Epithelial cell of prostate (primary cell): ENCODE measurements at regions not wholly inside any gene's neighbourhood (a gene's known extent, or its start where the extent isn't known, plus 50 kb on each side); places are given as distances from the start of the nearest gene placed in this dataset.

Experiments used
- DNase-seq: peaks from one replicate; pipeline ENCODE4 v3.0.0-alpha.2; 2011; ENCODE audit warnings: low read depth, low spot score
- H3K27ac ChIP-seq: fragments of 450-650 bp; 2 replicates; pipeline ENCODE4 v1.5.1; 2017; ENCODE audit warnings: mild to moderate bottlenecking

DNA sequence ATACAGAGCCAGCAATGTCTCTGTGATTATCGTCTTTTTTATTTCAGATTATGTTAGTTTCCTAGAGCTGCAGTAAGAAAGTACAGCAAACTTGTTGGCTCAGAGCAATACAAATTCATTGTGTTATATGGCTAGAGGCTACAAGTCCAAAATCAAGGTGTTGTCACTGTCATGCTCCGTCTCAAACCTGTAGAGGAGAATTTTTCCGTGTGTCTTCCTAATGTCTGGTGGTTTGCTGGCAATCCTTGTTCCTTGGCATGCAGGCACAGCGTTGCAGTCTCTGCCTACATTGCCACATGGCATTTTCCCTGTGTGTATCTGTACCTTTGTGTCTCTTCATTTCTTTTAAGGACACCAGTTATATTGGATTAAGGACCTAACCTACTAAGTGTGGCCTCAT lies 244.4 kb downstream of the LRRIQ3 start:
- no peak overlapping the region for H3K27ac ChIP-seq
- no peak for DNase-seq

DNA sequence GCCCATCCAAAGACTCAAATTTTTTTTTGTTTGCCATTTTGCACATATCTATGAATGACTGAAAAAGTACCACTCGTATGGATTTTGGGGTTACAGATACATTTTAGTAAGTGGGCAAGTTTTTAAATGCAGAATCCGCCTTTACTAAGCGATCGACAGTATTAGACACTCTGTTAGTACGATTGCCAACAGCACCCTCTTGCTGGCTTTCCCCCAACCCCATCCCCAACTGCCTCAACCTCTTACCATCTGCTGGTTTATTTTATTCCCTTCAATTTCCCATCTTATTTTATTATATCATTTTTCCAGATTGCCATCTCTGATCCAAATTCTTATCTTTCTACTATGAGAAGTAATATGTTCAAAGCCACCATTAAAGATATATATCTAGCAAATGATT lies 244.8 kb downstream of the LRRIQ3 start:
- no peak for DNase-seq
- no peak overlapping the region for H3K27ac ChIP-seq

DNA sequence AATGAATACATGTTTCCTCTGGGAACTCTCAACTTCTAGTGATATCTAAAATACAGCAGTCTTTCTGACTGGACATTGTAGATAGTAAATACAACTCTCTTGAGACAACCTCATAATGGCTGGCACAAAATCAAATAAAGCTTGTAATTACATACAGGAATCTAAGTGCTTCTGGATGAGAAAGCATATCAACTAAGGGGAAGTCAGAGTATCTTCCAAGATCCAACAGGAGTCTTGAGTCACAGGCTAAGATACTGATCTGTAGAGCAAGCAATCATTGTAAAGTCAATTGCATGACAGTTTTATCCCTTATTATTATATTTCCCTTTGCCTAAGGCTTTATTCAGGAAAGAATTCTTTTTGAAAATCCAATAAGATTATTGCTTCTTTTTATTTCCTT lies 249.9 kb downstream of the LRRIQ3 start:
- H3K27ac ChIP-seq, result no peak overlapping the region
- DNase-seq, result no peak

GRCh38 chr1:73947009-73947408 lies 251.0 kb downstream of the LRRIQ3 start:
- no peak overlapping the region for H3K27ac ChIP-seq

GRCh38 chr1:73943270-73943669 lies 254.7 kb downstream of the LRRIQ3 start:
- H3K27ac ChIP-seq, result no peak overlapping the region
- no peak for DNase-seq

More at GRCh38 chr1:73947009-73947408, 251.0 kb downstream of the LRRIQ3 start:
- DNase-seq, result no peak

- no peak for DNase-seq
- no peak overlapping the region for H3K27ac ChIP-seq
Observed at GRCh38 chr1:73930293-73930692, 267.7 kb downstream of the LRRIQ3 start.

DNA sequence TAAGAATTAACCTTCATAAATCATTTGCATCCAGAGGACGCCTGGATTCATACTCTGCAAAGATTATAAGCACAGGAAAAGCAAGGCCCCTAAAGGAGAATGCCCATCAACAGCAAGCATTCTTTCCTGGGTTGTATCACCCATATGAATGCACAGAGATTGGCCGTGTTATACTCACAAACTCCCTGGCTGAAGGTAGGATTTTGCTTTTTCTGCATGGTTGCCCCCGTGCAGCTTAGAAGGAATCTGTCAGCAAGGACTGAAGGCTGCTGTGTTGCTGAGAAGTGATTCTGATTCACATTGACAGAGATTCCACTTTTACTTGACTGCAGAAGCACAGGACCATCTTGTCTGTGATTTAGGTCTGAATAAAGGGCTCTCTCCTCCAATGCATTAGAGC lies 283.0 kb downstream of the LRRIQ3 start:
- DNase-seq, result no peak
- no peak overlapping the region for H3K27ac ChIP-seq

DNA sequence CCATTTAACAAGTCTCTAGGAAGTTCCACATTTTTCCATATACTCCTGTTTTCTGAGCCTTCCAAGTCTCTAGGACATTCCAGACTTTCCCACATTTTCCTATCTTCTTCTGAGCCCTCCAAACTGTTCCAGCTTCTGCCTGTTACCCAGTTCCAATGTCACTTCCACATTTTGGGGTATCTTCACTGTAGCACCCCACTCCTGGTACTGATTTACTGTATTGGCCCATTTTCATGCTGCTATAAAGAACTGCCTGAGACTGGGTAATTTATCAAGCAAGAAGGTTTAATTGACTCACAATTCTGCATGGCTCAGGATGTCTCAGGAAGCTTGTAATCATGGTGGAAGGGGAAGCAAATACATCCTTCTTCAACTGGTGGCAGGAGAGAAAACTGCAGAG lies 285.0 kb downstream of the LRRIQ3 start:
- no peak overlapping the region for H3K27ac ChIP-seq
- DNase-seq, result no peak

- DNase-seq, result no peak
- H3K27ac ChIP-seq, result no peak overlapping the region
Observed at GRCh38 chr1:73911849-73912248, 286.1 kb downstream of the LRRIQ3 start.

DNA sequence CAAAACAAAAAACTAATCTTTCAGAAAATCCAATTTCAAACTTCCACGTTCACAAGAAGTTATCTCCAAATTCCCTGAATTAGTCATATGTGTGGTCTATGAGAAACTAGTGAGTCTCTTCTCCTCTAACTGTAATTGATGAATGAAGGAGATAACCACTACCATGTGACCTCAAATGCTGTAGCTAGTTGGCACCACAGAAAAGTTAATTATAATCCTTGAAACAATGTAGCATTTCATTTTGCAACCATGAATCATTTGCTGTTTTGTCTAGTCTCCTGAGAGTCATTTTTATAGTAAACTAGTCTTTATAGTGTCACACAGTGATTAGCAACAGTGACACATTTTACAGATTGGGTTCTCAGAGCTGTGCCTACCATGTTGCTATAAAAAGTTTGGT lies 287.5 kb downstream of the LRRIQ3 start:
- H3K27ac ChIP-seq, result no peak overlapping the region
- DNase-seq, result no peak

- DNase-seq, result no peak
- H3K27ac ChIP-seq, result no peak overlapping the region
Observed at GRCh38 chr1:73910062-73910461, 287.9 kb downstream of the LRRIQ3 start.

- no peak overlapping the region for H3K27ac ChIP-seq
- no peak for DNase-seq
Observed at GRCh38 chr1:73909043-73909562, 288.9 kb downstream of the LRRIQ3 start.

DNA sequence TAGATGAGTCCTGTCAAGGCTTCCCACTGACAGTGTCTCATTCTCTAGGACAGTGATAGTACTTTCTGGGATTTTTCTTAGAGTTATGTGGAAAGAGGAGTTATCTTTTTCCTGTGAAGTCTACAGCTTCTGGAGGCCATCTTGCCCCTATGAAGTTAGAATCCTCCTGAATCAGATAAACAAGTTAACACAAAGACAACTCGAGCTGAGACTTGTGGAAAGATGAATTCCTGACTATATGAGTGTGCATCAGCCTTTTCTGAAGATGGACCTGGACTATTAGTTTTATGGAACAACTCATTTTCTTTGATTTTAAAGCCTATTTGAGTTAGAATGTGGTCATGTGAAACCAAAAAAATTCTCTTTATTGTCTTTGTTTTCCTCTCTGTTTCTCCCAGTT lies 290.9 kb downstream of the LRRIQ3 start:
- DNase-seq, result no peak
- H3K27ac ChIP-seq, result peak overlapping the region; percentile 31

DNA sequence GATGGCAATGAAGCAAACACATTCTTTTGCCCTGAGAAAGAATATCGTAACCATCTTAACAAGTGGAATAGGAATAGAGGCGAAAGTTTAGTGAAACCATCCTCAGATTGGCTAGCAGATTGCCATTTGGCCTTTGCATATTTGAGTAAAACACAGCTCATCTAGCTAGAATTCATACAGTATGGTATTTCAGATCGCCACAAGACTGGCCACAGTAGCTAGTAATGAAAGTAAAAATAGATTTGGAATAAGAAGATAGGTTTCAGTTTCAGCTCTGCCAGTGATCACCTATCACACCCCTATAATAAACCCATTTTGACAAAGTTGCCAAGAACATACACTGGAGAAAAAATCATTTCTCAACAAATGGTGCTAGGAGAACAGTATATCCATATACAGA lies 294.9 kb downstream of the LRRIQ3 start:
- DNase-seq, result no peak

GRCh38 chr1:73901738-73902137 lies 296.2 kb downstream of the LRRIQ3 start:
- H3K27ac ChIP-seq, result no peak overlapping the region
- DNase-seq, result no peak

More for the DNA sequence above, 294.9 kb downstream of the LRRIQ3 start:
- no peak overlapping the region for H3K27ac ChIP-seq

DNA sequence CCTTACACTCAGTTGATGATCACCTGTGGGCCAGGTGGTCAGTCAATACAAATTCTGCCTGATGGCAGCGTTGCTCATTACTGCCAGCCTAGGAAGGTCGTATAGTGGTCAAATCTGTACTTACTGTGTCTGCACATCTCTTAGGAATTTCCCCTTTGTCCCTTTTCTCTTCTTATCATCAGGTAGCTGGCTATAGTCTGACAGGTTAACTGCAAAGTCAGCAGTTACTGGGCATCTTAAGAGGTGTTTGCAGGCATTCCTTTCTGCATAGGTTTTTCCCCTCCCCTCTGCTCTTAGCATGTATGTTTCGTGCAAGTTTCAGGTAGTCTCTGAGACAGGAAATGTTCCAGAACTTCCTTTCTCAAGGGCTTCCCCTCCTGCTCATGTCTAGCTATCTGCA lies 298.7 kb downstream of the LRRIQ3 start:
- no peak for DNase-seq
- no peak overlapping the region for H3K27ac ChIP-seq

DNA sequence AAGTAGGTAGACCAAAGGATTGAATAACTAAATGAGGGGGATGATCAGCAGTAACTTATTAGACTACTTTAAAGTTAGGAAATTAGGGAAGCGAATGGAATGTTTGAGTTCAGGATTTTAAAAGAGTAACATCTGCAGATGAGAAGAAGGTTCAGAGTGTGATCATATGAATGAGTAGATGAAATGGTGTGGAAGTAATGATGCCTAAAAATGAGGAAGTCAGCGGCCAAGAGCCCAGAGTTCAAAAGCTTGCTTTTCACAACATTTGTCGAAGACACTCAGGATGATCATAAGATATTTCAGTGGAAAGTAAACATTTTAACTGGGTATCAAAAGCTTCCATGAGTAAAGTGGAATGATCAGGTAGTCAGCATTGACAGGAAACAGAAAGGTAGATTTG lies 299.4 kb downstream of the LRRIQ3 start:
- no peak overlapping the region for H3K27ac ChIP-seq

DNA sequence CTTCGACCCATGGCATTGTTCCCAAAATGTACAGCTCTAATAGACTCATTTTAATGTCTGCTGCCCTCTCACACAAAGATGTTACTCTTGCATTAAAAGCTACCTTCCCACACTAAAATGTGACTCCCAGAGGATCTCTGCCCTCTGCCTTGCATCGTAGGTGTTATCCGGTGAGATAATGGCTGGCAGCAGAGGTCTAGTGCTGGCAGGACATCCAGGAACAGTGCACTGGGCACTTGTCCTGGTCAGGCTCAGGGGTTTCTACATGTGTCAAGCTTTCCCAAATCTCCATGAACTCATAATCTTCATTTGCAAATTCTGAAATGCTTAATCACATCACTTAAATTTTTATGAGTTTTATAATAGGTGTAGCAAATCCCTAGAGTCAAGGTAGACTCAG lies 310.6 kb downstream of the LRRIQ3 start:
- no peak for DNase-seq
- H3K27ac ChIP-seq, result no peak overlapping the region

More for the DNA sequence above, 299.4 kb downstream of the LRRIQ3 start:
- DNase-seq, result no peak

DNA sequence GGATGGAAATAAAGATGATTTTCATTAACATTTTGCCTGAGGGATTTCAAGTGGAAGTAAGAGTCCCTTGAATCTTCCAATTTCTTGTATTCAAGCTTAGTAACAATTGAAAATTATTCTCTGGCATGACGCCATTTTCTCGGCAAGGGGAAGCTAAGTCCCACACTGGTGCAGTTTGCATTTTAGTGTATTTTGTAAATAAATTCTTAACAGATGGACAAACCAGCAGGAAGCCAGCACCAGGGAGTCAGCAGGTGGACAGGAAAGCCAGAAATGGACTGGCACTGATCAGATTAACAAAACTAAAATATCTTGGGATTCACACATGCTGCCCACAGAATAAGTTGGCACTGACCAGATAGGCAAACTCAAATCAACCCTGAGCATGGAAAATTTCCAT lies 311.3 kb downstream of the LRRIQ3 start:
- H3K27ac ChIP-seq, result no peak overlapping the region
- no peak for DNase-seq

DNA sequence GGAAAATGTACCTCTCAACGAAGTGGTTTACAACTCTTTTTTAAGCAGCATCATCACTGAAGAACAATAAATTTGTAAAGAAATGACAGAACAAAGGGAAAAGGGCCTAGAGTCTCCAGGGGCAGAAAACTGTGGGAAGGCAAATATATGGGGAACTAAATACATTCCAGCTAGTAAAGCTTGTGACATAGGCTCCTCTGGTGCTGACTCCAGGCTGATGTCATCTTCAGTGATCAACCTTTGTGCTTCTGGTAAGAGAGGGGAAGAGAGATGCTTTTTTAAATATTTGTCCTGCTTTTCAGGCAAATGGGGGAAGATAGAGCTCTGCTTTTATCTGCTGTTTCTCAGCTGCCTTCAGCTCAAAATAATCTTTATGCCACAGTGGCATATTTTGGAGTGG lies 323.2 kb downstream of the LRRIQ3 start:
- no peak overlapping the region for H3K27ac ChIP-seq
- DNase-seq, result no peak

- no peak for DNase-seq
- no peak overlapping the region for H3K27ac ChIP-seq
Observed at GRCh38 chr1:73868810-73869336, 329.1 kb downstream of the LRRIQ3 start.

DNA sequence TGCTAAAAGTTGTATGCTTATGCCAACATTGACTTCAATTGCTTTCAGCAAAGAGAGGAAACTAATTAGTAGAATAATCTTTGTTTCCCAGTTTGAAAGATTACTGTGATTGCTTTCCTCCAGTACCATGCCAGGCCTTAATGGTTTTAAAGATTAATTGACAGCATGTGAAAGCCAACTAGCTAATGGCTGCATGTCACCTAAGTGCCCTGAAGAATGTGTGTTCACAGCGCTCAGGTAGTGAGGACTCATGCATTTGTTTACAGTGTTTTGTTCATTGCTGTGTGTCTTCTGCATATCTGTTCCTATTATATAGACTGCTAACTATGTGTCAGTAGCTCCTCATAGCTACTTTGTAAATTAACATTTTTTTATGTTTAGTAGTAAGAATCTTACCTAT lies 335.6 kb downstream of the LRRIQ3 start:
- no peak for DNase-seq
- H3K27ac ChIP-seq, result no peak overlapping the region
